ENCODE measurements at regions not wholly inside any gene's neighbourhood (a gene's known extent, or its start where the extent isn't known, plus 50 kb on each side); places are given as distances from the start of the nearest gene placed in this dataset.

GRCh38 chr5:103927739-103928138 is 365.1 kb upstream of the NUDT12 start:
- Mint-ChIP-seq H3K27ac (ENCODE audit: unreplicated experiment) (no peak overlapping the region), H3K9me3 (ENCODE audit: unreplicated experiment) (no peaks in the 10 kb centered on the region), H3K4me1 (ENCODE audit: unreplicated experiment) (no peaks in the 10 kb centered on the region), H3K36me3 (ENCODE audit: low read depth, unreplicated experiment) (no peaks in the 10 kb centered on the region), H3K27me3 (ENCODE audit: unreplicated experiment) (no peaks in the 10 kb centered on the region), H3K4me3 (ENCODE audit: unreplicated experiment) (no peak overlapping the region)
- no peak for TF ChIP-seq CTCF (IDR thresholded peaks at IDR 0.05; ENCODE audit: unreplicated experiment)
- no peak for DNase-seq (ENCODE audit: low spot score)

DNA sequence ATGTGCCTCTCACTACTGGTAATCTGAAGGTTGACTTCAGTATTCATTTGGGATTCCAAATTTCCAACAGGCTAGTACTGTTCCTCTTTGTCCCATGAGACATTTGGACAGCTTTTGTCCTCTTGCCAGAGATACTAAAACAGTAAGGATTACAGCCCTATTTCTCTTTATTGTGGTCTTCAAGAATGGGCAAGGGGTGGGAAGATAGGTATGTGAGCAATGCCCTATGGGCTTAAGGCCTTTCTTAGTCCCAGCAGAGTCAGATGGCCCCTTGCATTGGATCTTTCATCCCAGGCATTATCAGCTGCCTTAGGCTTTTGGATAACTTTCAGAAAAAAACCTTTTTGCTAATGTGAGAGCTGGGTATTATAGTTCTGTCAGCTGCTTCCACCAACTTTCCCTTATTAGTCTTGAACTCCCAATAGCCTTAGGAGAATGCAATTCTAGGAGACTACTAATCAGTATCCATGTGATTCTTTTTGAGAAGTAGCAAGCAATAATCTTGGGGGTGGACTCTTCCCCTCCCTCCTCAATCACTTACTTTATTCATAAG is 361.1 kb upstream of the NUDT12 start:
- no peaks in the 10 kb centered on the region for H3K36me3 Mint-ChIP-seq (ENCODE audit: low read depth, unreplicated experiment)
- TF ChIP-seq CTCF (IDR thresholded peaks at IDR 0.05; ENCODE audit: unreplicated experiment) = no peak

GRCh38 chr5:103919506-103919905 is 356.9 kb upstream of the NUDT12 start:
- H3K27me3 Mint-ChIP-seq (ENCODE audit: unreplicated experiment) = no peaks in the 10 kb centered on the region
- no peak for DNase-seq (ENCODE audit: low spot score)
- H3K9me3 Mint-ChIP-seq (ENCODE audit: unreplicated experiment) = no peaks in the 10 kb centered on the region
- H3K36me3 Mint-ChIP-seq (ENCODE audit: low read depth, unreplicated experiment) = no peaks in the 10 kb centered on the region
- TF ChIP-seq CTCF (IDR thresholded peaks at IDR 0.05; ENCODE audit: unreplicated experiment) = no peak
- no peak overlapping the region for H3K4me3 Mint-ChIP-seq (ENCODE audit: unreplicated experiment)
- no peak overlapping the region for H3K27ac Mint-ChIP-seq (ENCODE audit: unreplicated experiment)
- no peaks in the 10 kb centered on the region for H3K4me1 Mint-ChIP-seq (ENCODE audit: unreplicated experiment)

More for the DNA sequence above, 361.1 kb upstream of the NUDT12 start:
- Mint-ChIP-seq H3K4me1 (ENCODE audit: unreplicated experiment) (no peaks in the 10 kb centered on the region), H3K27me3 (ENCODE audit: unreplicated experiment) (no peaks in the 10 kb centered on the region), H3K27ac (ENCODE audit: unreplicated experiment) (no peak overlapping the region), H3K9me3 (ENCODE audit: unreplicated experiment) (no peaks in the 10 kb centered on the region), H3K4me3 (ENCODE audit: unreplicated experiment) (no peak overlapping the region)
- DNase-seq (ENCODE audit: low spot score) = no peak

DNA sequence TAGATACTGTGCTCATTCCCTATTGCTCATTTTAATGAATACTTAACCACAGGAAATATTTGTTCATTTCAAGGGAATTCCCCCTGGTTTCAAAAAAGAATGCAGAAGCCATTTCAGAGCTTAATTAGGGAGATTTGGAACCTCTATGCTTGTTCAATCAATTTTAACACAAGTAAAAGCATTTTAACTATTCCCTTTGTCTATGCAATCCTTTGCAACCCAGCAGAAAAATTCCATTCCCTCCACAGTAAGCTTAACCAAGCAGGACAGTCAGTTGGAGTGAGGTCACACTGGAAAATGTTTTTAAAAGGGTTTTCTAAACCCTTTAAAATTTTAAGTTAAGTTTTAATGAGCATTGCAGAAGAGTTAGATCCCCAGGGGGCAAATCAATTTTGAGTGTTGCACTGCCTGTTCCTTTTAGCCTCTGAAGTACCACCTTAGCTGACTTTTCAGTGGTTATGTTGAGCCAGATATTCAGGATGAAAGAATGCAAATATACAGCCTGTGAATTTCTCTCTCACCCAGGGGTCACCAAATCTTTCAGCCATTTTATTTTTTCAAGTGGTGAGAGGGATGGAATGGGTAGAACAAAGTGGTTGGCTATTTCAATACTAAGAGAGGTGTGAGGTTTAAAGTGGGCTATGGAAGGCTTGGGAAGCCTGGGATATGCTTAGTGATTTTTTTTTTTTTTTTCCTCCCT is 356.2 kb upstream of the NUDT12 start:
- no peak for TF ChIP-seq CTCF (IDR thresholded peaks at IDR 0.05; ENCODE audit: unreplicated experiment)
- no peak for DNase-seq (ENCODE audit: low spot score)
- H3K27me3 Mint-ChIP-seq (ENCODE audit: unreplicated experiment) = no peaks in the 10 kb centered on the region
- H3K4me1 Mint-ChIP-seq (ENCODE audit: unreplicated experiment) = no peaks in the 10 kb centered on the region
- H3K27ac Mint-ChIP-seq (ENCODE audit: unreplicated experiment) = no peak overlapping the region
- H3K36me3 Mint-ChIP-seq (ENCODE audit: low read depth, unreplicated experiment) = no peaks in the 10 kb centered on the region
- H3K9me3 Mint-ChIP-seq (ENCODE audit: unreplicated experiment) = no peaks in the 10 kb centered on the region
- H3K4me3 Mint-ChIP-seq (ENCODE audit: unreplicated experiment) = no peak overlapping the region

DNA sequence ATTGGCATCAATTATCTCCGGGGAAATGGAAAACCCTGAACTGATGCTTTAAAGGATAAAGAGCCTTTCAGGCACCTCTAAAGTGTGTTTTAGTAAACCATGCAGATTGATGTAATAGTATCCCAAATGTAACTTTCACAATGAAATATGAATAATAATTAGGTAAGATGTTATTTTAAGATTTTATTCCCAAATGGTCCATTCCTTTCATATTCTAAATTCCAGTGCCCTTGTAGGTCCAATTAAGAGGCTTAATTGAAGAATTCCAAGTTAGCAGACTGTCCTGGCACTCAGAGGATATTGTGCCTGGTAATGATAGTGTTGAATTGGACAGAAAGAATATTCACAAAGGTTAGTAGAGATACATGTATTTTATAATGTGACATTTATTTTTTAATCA is 352.5 kb upstream of the NUDT12 start:
- H3K4me3 Mint-ChIP-seq (ENCODE audit: unreplicated experiment) = no peak overlapping the region
- H3K4me1 Mint-ChIP-seq (ENCODE audit: unreplicated experiment) = no peaks in the 10 kb centered on the region
- peaks cover 1% of the 10 kb centered on the region for H3K27me3 Mint-ChIP-seq (ENCODE audit: unreplicated experiment)
- H3K9me3 Mint-ChIP-seq (ENCODE audit: unreplicated experiment) = no peaks in the 10 kb centered on the region
- DNase-seq (ENCODE audit: low spot score) = no peak
- no peak overlapping the region for H3K27ac Mint-ChIP-seq (ENCODE audit: unreplicated experiment)
- no peak for TF ChIP-seq CTCF (IDR thresholded peaks at IDR 0.05; ENCODE audit: unreplicated experiment)
- no peaks in the 10 kb centered on the region for H3K36me3 Mint-ChIP-seq (ENCODE audit: low read depth, unreplicated experiment)

Measured in endothelial cell (in vitro differentiated cells).